Natural killer cell (primary cell): ENCODE measurements at regions not wholly inside any gene's neighbourhood (a gene's known extent, or its start where the extent isn't known, plus 50 kb on each side); places are given as distances from the start of the nearest gene placed in this dataset.

Experiments
- ATAC-seq, 3 donors: fragments of 150-1000 bp in 2 of 3; fragments of 200-7000 bp in 1 of 3; cut with Tn5 transposase; 1 replicate in 1 of 3; 2 replicates in 2 of 3; pipeline ENCODE4 v1.10.0; 2021; ENCODE audit warnings: mild to moderate bottlenecking in 2 of 3, moderate library complexity in 2 of 3
- DNase-seq, 2 donors: peaks; one replicate each; pipeline versions ENCODE4 v3.0.0 to v3.0.0-alpha.2; 2013 to 2021; ENCODE audit warnings: mixed read lengths in 1 of 2
- H3K27ac ChIP-seq: one replicate; pipeline ENCODE4 v1.5.1; 2013; ENCODE audit warnings: mild to moderate bottlenecking, low read length
- H3K27me3 ChIP-seq: one replicate; pipeline ENCODE4 v1.6.1; 2013; ENCODE audit warnings: low read length; ENCODE audit not compliant: control insufficient read depth, insufficient read depth
- H3K36me3 ChIP-seq: one replicate; pipeline ENCODE4 v1.6.1; 2013; ENCODE audit warnings: low read length; ENCODE audit not compliant: control insufficient read depth, insufficient read depth
- H3K4me1 ChIP-seq: one replicate; pipeline ENCODE4 v1.6.1; 2013; ENCODE audit warnings: low read length; ENCODE audit not compliant: control insufficient read depth, insufficient read depth
- H3K4me3 ChIP-seq: one replicate; pipeline ENCODE4 v1.5.1; 2013; ENCODE audit warnings: low read length
- H3K9me3 ChIP-seq: one replicate; pipeline ENCODE4 v1.6.1; 2013; ENCODE audit warnings: low read length; ENCODE audit not compliant: control insufficient read depth, insufficient read depth
- H3K27ac Mint-ChIP-seq, 2 donors: one replicate each; pipeline ENCODE4 v1.8.0; 2022; ENCODE audit warnings: mild to moderate bottlenecking in 2 of 2, mixed read lengths in 2 of 2, moderate library complexity in 1 of 2
- H3K27me3 Mint-ChIP-seq, 2 donors: one replicate each; pipeline ENCODE4 v1.8.0; 2022; ENCODE audit warnings: low read depth in 2 of 2, mixed read lengths in 2 of 2
- H3K36me3 Mint-ChIP-seq: one replicate; pipeline ENCODE4 v1.8.0; 2022; ENCODE audit warnings: mixed read lengths
- H3K4me1 Mint-ChIP-seq, 2 donors: one replicate each; pipeline ENCODE4 v1.8.0; 2022; ENCODE audit warnings: mixed read lengths in 2 of 2
- H3K4me3 Mint-ChIP-seq: one replicate; pipeline ENCODE4 v1.8.0; 2022; ENCODE audit warnings: mild to moderate bottlenecking, moderate library complexity, mixed read lengths
- H3K9me3 Mint-ChIP-seq, 2 donors: one replicate each; pipeline ENCODE4 v1.8.0; 2022; ENCODE audit warnings: mixed read lengths in 2 of 2
- CTCF ChIP-seq: fragments of 200-600 bp; IDR thresholded peaks from one replicate; pipeline ENCODE4 v1.8.0; 2022; ENCODE audit warnings: antibody characterized with exemption
- whole genome bisulfite sequencing: methylation state at CpG from one replicate; pipeline ENCODE4 v1.1.7; 2013; ENCODE audit warnings: missing lambda C conversion rate; ENCODE audit not compliant: insufficient coverage; 5-methylcytosine and 5-hydroxymethylcytosine counted together
- intact Hi-C: fragments of 100-400 bp; cut with micrococcal nuclease; formaldehyde crosslinking; loops from one replicate; pipeline ENCODE4 v1.14.2; 2022

- peaks cover 8% of the 10 kb centered on the region for H3K36me3 Mint-ChIP-seq
- Histone ChIP-seq H3K9me3 (no peaks in the 10 kb centered on the region), H3K36me3 (no peaks in the 10 kb centered on the region), H3K4me3 (no peak overlapping the region), H3K4me1 (no peaks in the 10 kb centered on the region), H3K27me3 (no peaks in the 10 kb centered on the region), H3K27ac (no peak overlapping the region)
- H3K27me3 Mint-ChIP-seq, result no peaks in the 10 kb centered on the region
- no peak overlapping the region for H3K4me3 Mint-ChIP-seq
- ATAC-seq, result no peak
- H3K4me1 Mint-ChIP-seq, result no peaks in the 10 kb centered on the region
- intact Hi-C loops, result no loop called here
- no peak overlapping the region for H3K27ac Mint-ChIP-seq
- peaks cover 15 to 18% of the 10 kb centered on the region in 2 donors for H3K9me3 Mint-ChIP-seq
- TF ChIP-seq CTCF, result no peak
- DNase-seq, result no peak
Observed at GRCh38 chr2:186024921-186025320, 286.3 kb downstream of the FSIP2 start.

- Mint-ChIP-seq H3K4me3 (no peak overlapping the region), H3K36me3 (no peaks in the 10 kb centered on the region), H3K4me1 (no peaks in the 10 kb centered on the region), H3K27me3 (no peaks in the 10 kb centered on the region), H3K27ac (no peak overlapping the region), H3K9me3 (peaks cover 9 to 13% of the 10 kb centered on the region in 2 donors)
- Histone ChIP-seq H3K36me3 (no peaks in the 10 kb centered on the region), H3K27me3 (no peaks in the 10 kb centered on the region), H3K4me3 (no peak overlapping the region), H3K4me1 (no peaks in the 10 kb centered on the region), H3K9me3 (no peaks in the 10 kb centered on the region), H3K27ac (no peak overlapping the region)
- ATAC-seq (no peak), DNase-seq (no peak)
- WGBS, result 100% methylated on average over 2 of the region's 2 CpGs
- intact Hi-C loops, result no loop called here
- no peak for TF ChIP-seq CTCF
Observed at GRCh38 chr2:186027922-186028321, 289.3 kb downstream of the FSIP2 start.

- TF ChIP-seq CTCF, result no peak
- ATAC-seq (no peak), DNase-seq (no peak)
- no peaks in the 10 kb centered on the region for H3K4me1 ChIP-seq
- no peaks in the 10 kb centered on the region for H3K9me3 ChIP-seq
- Mint-ChIP-seq H3K4me1 (no peaks in the 10 kb centered on the region), H3K36me3 (no peaks in the 10 kb centered on the region), H3K9me3 (peaks cover 5 to 8% of the 10 kb centered on the region in 2 donors), H3K27me3 (no peaks in the 10 kb centered on the region), H3K27ac (no peak overlapping the region), H3K4me3 (no peak overlapping the region)
- no peak overlapping the region for H3K4me3 ChIP-seq
- intact Hi-C loops, result no loop called here
- H3K27me3 ChIP-seq, result no peaks in the 10 kb centered on the region
- no peaks in the 10 kb centered on the region for H3K36me3 ChIP-seq
- WGBS, result 86% methylated on average over 1 of the region's 1 CpG
- no peak overlapping the region for H3K27ac ChIP-seq
Observed at GRCh38 chr2:186031229-186031628, 292.6 kb downstream of the FSIP2 start.

GRCh38 chr2:186032102-186032738 is 293.6 kb downstream of the FSIP2 start:
- no peaks in the 10 kb centered on the region for H3K4me1 ChIP-seq
- H3K4me3 ChIP-seq, result no peak overlapping the region
- no peaks in the 10 kb centered on the region for H3K36me3 ChIP-seq
- TF ChIP-seq CTCF, result no peak
- ATAC-seq, result no peak
- Mint-ChIP-seq H3K4me3 (no peak overlapping the region), H3K9me3 (peaks cover 5 to 8% of the 10 kb centered on the region in 2 donors), H3K27ac (no peak overlapping the region), H3K27me3 (no peaks in the 10 kb centered on the region), H3K36me3 (no peaks in the 10 kb centered on the region), H3K4me1 (no peaks in the 10 kb centered on the region)
- no peak overlapping the region for H3K27ac ChIP-seq
- no peaks in the 10 kb centered on the region for H3K27me3 ChIP-seq
- H3K9me3 ChIP-seq, result no peaks in the 10 kb centered on the region
- no peak for DNase-seq
- intact Hi-C loops, result no loop called here
- 88% methylated on average over 2 of the region's 2 CpGs for WGBS
